Right ventricle myocardium superior (tissue), 1 donor: ENCODE measurements at regions not wholly inside any gene's neighbourhood (a gene's known extent, or its start where the extent isn't known, plus 50 kb on each side); places are given as distances from the start of the nearest gene placed in this dataset.
"Not testable (repeated sequence)": the region's sequence is repeated elsewhere in the genome, so short reads cannot be mapped to it uniquely, and the experiment has no call there.

Source experiments
- ATAC-seq: fragments of 200-7000 bp; cut with Tn5 transposase; one replicate; pipeline ENCODE4 v1.9.1; 2020; ENCODE audit warnings: mild to moderate bottlenecking; ENCODE audit not compliant: poor library complexity
- DNase-seq: peaks from one replicate; pipeline ENCODE4 v3.0.0-alpha.2; 2020
- intact Hi-C: fragments of 100-400 bp; cut with DNase I; formaldehyde crosslinking; loops from one replicate; pipeline ENCODE4 v1.11.2; 2022
- donor health status: DM: no; HTN: yes; CAD: no; lungs with severe emphysema.

DNA sequence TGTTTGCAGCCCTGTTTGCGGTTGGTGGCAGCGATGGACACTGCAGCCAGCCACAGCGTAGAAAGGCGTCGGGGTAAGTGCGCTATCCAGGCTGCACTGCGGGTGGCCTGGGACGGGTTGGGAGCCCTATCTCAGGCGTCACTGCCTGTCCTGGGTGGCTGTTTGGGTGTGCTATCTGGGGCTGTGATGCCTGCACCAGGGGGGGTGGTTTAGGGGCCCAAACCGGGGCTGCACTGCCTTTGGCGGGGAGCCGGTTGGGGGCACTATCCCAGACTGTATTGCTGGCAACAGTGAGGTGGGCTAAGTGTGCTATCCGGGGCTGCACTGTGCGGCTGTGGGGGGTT is 248.2 kb downstream of the TP53TG3F start:
- ATAC-seq, intact Hi-C loops, DNase-seq: not testable (repeated sequence)

DNA sequence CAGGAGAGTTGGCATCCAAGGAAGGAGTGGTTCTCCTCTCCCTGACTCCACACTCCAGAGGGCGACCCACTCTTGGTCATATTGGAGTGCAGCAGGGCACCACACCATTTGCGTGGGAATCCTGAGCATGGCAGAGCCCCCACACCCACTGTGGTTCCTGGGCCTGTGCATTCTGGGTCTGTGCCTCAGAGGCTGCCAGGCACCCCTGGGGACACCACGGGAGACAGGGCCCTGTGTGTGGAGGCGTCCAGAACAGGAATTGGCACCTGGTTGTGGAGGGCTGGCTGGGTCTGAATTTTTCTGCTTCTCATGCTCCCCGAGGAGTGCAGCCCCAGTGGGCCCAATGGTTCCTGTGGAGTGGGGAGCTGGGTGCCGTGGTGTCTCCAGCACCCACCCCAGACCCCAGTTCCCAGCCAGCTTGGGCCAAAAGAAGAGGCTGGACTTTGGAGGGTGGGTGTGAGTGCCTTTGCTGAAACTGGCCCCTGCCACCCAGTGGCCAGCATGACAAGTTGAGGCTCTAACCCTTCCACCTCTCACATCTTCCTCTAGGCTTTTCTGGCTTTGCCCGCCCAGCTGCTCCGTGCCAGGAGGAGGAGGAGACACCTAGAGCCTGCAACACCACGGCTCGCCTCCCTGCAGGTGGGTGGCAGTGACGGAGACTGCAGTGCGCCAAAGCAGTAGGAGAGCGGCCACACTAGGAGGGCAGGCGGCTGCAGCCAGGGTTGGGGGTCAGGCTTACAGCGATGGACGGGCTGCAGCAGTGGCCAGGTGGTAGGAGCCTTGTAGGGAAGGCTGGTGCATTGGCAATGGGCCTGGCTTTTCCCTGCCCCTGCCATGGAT is 250.7 kb downstream of the TP53TG3F start:
- intact Hi-C loops, DNase-seq, ATAC-seq: not testable (repeated sequence)

DNA sequence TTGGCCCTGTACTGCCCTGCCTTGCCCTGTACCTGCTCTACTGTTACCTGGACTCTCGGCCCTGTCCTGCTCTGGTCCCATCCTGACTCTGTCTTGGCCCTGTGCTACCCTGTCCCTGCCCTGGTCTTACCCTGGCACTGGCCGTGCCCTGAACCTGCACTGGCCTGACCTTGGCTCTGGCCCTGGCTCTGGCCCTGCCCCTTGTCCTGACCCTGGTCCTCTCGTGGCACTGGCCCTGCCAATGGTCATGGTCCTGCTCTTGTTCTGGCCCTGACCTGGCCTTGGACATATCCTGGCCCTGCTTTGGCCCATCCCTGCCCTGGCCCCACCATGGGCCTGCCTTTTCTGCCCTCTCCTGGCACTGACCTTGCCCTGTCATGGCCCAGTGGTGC is 251.3 kb downstream of the TP53TG3F start:
- intact Hi-C loops, ATAC-seq, DNase-seq: not testable (repeated sequence)

DNA sequence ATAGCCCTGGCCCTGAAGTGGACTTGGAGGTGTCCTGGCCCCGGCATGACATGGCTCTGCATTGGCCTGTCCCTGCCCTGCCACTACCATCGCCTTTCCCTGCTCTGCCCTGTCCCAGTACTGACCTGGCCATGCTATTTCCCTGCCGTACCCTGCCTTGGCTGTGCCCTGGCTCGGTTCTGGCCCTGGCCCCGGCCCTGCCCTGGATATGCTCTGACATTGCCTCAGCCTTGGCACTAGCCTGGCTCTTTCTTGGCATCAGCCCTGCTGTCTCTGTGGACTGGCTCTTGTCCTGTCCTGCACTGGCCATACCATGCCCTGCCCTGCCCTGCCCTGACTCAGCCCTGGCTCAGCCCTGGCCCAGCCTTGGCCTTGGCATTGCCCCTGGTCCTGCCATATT is 252.2 kb downstream of the TP53TG3F start:
- ATAC-seq, intact Hi-C loops: not testable (repeated sequence)
- DNase-seq, result peak; percentile 60

DNA sequence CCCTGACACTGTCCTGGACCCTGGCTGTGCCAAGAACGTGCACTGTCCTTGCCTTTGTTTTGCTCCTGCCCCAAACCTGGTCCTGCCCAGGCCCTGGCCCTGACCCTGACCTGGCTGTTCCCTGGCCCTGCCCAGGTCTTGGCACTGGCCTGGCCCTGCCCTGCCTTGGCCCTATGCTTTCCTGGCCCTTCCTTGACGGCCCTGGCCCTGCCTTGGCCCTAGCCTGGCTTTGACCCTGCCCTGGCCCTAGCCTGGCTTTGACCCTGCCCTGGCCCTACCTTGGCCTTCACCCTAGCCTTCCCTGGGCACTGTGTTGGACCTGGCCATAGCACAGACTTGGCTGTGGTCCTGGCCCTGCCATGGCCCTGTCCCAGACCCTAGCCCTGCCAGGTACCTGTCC is 252.9 kb downstream of the TP53TG3F start:
- peak; percentile 23 for DNase-seq
- ATAC-seq, intact Hi-C loops: not testable (repeated sequence)

DNA sequence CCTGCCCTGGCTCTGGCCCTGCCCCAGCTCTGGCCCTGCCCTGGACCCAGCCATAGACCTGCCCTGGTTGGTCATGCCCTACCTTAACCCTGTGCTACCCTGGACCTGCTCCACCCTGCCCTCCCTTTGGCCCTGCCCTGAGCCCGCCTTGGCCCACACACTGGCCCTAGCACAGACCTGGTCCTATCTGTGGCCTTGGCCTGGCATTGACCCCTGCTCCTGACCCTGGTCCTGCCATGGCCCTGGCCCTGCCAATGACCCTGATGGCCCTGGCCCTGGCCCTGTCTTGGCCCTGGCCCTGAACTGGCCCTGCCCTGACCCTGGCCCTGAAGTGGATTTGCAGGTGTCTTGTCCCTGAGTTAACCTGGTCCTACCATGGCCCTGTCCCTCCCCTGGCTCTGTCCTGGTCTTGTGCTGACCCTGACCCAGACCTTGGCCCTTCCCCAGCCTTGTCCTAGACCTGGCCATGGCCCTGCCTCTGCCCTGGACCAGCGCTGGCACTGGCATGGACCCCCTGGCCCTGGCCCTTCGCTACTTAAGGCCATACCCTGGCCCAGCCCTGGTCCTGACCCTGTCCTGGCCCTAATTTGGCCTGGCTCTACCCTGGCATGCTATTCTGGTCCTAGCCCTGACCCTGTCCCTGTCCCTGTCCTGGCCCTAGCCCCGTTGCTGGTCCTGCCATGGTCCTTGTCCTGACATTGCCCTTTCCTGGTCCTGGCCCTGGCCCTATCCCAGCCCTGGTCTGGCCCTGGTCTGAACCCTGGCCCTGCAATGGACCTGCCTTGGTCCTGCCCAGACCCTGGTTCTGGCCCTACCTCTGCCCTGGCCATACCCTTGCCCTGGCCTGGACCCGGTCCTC is 253.7 kb downstream of the TP53TG3F start:
- intact Hi-C loops, ATAC-seq: not testable (repeated sequence)
- DNase-seq, result peak; percentile 19

DNA sequence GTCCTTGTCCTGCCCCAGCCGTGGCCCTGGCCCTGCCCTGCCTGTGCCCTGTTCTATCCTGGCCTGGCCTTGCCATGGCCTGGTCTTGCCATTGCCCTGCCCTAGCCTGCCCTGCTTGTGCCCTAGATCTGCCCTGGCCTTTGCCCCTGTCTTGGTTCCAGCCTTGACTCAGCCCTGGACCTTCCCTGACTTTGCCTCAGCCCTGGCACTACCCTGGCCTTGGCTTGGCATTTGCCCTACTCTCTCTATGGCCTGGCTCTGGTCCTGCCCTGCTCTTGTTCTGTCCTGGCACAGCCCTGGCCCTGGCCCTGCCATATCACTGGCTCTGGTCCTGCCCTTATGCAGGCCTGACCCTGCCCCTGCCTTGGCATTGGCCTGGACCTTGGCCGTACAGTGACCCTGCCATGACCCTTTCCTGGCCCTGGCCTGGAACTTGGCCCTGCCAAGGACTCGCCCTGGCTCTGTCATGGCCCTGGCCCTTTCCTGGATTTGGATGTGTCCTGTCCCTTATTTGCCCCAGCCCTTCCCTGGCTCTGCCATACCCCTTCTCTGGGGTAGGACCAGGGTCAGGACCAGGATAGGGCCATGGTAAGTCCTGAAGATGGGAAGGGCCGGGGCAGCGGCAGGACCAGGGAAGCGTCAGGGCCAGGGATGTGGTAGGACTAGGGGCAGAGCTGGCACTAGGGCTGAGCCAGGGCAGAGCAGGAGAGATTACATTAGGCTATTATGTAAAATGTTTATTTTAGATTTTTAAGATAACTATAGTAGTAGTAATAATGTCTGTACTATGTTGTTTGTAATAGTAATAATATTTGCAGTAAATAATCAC is 254.5 kb downstream of the TP53TG3F start:
- DNase-seq, intact Hi-C loops: not testable (repeated sequence)

DNA sequence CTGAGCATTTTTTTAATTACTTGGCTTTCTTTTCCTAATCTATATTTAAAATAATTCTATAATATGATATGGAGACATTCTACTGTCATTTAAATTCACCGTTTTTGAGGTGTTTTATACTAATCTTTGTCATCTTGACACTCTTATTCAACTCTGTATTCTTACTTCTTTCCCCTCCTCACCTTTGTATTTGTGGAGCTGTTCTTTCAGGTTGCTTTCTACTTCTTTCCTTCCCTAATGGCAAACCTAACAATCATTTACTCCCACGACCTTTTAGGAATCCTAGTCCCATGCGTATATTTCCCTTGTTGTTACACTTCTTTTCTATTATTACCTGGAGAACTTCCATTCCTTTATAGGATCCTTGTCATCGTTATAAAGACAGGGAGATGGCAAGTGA is 271.8 kb downstream of the TP53TG3F start:
- ATAC-seq, DNase-seq, intact Hi-C loops: not testable (repeated sequence)

More for the DNA sequence above, 254.5 kb downstream of the TP53TG3F start:
- ATAC-seq, result not testable (repeated sequence)

DNA sequence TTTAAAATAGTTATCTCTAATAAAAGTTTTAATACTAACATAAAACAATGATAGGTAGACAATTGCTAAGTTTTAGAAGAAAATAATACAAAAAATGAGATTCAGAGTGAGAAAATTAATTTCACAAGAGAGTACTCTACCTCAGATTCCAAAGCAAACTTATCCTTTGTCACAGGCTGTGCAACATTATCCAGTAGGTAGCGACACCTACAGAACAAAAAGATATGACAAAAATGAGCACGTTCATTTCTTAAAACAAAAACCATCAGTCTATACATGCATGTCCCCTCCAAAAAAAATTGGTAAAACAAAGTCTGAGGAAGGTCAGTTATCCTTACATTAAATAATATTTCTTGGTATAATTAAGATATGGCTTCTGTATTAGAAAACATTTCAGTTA is 275.2 kb downstream of the TP53TG3F start:
- ATAC-seq, intact Hi-C loops: not testable (repeated sequence)

DNA sequence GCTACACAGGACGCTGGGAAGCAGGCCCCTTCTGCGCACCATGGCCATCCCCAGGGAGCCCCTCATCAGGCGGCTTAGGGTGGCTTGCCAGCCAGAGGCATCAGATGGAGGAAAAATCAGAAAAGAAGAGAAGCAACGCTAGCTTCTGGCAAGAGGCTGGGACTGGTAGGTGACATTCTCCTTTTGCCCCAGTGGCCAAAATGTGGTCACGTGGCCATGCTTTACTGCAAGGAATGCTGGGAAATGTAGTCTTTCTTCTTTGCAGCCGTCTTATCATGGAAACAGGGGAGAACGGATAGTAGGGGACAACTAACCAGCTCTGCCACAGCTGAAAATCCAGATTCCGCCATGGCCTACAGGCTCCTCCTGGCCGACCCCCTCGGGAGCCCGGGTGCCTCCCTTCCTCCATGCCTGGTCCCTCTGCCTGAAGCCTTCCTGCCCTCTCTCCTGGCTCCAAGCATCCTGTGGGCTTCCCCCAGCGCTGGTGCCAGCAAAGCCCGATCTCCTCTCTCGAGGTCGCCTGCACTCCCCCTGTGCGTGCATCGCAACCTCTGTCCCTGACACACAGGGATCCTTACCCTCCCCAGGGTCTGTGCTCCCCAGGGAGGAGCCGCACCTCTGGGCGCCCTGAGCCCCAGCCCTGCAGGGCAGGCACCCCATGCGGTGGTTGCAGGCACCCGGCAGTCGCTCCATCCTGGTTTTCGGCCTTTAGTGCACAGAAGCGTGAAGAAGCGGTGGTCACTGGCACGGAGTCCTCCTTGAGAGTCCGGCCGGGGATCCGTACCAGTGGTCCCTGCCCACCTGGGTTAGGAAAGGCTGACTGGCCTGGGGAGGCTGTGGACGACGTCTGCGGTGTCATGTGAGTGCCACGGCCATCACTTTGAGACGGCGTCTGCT is 307.7 kb downstream of the TP53TG3F start:
- intact Hi-C loops, ATAC-seq: not testable (repeated sequence)
- DNase-seq, result peak; percentile 11

More for the DNA sequence above, 275.2 kb downstream of the TP53TG3F start:
- not testable (repeated sequence) for DNase-seq

DNA sequence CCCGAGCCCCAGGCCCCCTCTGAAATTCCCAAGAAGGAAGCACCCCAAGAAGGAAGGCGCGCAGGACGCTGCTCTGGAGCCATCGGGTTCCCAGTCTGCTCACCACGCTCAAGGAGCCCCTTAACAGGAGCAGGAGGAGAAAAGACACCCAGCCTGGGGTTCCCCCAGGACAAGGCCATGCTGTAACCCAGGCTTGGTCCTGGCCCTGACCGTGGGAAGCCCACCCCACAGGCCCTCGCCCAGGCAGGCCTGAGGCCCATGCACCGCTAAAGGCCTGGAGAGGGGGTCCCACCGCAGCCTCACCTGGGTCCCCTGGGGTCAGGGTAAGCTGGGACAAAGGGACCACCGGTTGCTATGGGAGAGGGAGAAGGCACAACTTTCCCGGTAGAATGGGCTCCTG is 309.3 kb downstream of the TP53TG3F start:
- ATAC-seq, intact Hi-C loops, DNase-seq: not testable (repeated sequence)

DNA sequence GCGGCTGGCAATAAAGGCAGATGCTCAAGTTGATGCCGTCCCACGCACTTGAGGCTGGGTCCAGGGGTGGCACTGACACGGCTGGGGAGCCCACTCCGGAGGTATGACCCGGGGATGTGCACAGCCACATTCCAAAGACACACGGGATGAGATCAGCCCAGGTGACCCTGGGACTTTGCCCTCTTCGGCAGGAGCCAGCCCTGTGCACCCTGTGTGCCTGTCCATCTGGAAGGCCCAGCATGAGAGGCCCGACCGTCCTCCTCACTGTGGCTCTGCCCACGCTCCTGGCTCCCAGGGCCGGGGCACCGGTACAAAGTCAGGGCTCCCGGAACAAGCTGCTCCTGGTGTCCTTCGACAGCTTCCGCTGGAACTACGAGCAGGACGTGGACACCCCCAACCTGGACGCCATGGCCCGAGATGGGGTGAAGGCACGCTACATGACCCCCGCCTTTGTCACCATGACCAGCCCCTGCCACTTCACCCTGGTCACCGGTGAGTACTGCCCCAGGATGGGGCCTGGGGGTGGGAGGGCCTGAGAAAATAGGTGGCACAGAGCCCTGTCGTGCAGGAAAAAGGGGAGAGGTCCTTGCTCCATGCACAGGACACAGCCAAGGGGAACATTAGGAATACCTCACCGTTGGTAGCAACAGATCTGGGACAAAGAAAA is 309.9 kb downstream of the TP53TG3F start:
- DNase-seq, ATAC-seq, intact Hi-C loops: not testable (repeated sequence)

DNA sequence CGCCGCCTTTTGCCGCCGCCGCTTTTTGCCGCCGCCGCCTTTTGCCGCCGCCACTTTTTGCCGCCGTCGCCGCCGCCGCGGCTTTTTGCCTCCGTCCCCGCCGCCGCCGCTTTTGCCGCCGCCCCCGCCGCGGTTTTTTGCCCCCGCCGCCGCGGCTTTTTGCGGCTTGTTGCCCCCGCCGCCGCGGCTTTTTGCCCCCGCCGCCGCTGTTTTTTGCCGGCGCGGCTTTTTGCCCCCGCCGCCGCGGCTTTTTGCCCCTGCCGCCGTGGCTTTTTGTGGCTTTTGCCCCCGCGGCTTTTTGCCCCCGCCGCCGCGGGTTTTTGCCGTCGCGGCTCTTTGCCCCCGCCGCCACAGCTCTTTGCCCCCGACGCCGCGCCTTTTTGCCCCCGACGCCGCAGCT is 311.1 kb downstream of the TP53TG3F start:
- ATAC-seq, intact Hi-C loops, DNase-seq: not testable (repeated sequence)

DNA sequence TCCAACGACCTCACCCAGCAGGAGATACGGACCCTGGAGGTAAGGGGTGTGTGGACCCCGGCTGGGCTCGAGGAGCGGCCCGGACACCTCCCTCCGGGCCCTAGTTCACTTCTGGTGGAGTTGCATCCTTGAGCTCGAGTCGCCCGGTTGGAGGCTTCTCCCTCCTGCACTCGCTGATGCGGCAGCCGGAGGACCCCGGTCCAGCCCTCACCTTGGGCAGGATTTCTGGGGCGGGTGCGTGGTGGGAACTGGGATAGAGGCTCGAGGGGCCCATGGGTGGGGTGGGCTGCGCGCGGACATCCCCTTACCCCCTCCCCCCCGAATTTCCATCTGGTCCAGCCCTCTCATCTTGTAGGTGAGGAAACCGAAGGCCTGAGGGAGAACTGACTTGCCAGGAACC is 311.8 kb downstream of the TP53TG3F start:
- intact Hi-C loops, result not testable (repeated sequence)

DNA sequence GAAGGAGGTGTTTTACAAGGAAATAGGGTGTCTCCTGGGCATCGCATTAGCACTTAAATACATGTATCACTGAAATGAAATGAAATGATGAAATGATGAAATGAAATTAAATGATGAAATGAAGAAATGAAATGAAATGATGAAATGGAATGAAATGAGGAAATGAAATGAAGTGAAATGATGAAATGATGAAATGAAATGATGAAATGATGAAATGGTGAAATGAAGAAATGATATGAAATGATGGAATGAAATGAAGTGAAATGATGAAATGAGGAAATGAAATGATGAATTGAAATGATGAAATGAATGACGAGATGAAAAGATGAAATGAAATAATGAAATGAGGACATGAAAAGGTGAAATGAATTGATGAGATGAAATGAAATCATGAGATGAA is 314.6 kb downstream of the TP53TG3F start:
- DNase-seq, ATAC-seq, intact Hi-C loops: not testable (repeated sequence)

More for the DNA sequence above, 311.8 kb downstream of the TP53TG3F start:
- peak; percentile 8 for DNase-seq
- ATAC-seq, result not testable (repeated sequence)

DNA sequence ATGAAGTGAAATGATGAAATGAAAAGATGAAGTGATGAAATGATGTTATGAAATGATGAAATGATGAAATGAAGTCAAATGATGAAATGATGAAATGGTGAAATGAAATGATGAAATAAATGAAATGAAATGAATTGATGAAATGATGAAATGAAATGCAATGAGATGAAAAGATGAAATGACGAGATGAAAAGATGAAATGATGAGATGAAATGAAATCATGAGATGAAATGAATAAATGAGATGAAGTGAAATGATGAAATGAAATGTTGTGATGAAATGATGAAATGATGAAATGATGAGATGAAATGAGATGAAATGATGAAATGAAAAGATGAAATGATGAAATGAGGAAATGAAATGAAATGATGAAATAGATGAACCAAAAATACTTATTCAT is 315.3 kb downstream of the TP53TG3F start:
- ATAC-seq, intact Hi-C loops, DNase-seq: not testable (repeated sequence)
